ENCODE measurements at regions not wholly inside any gene's neighbourhood (a gene's known extent, or its start where the extent isn't known, plus 50 kb on each side); places are given as distances from the start of the nearest gene placed in this dataset.
A peak's percentile ranks its signal among the peaks of the same experiment; 100 is the strongest.

- H3K27me3 ChIP-seq (ENCODE audit: control insufficient read depth in 1 of 2, insufficient read depth in 1 of 2, low read length in 2 of 2): peaks cover 0 to 13% of the 10 kb centered on the region in 2 experiments
- H2BK5ac ChIP-seq (ENCODE audit: low read depth, low read length, poor library complexity, severe bottlenecking): no peak overlapping the region
- H3K23ac ChIP-seq (ENCODE audit: low read length in 2 of 2): no peak overlapping the region
- peak overlapping the region in 1 of 2 experiments; percentile 71 for H2BK12ac ChIP-seq (ENCODE audit: low read length in 2 of 2)
- H2BK120ac ChIP-seq (ENCODE audit: low read depth, low read length): no peak overlapping the region
- no peak overlapping the region for H2BK15ac ChIP-seq (ENCODE audit: low read depth, poor library complexity, severe bottlenecking)
- H3K14ac ChIP-seq (ENCODE audit: low read length in 2 of 2): no peak overlapping the region
- no peak overlapping the region for H3K4me2 ChIP-seq (ENCODE audit: low read length, poor library complexity, severe bottlenecking)
- H3K36me3 ChIP-seq (ENCODE audit: control insufficient read depth in 1 of 2, insufficient read depth in 2 of 2, low read depth in 1 of 2, low read length in 2 of 2): no peaks in the 10 kb centered on the region
- H3K4me1 ChIP-seq (ENCODE audit: control insufficient read depth, insufficient read depth, low read depth, low read length): no peaks in the 10 kb centered on the region
- H2AFZ ChIP-seq (ENCODE audit: low read depth, low read length): no peak overlapping the region
- peak overlapping the region in 1 of 2 experiments; percentile 35 for H3K18ac ChIP-seq (ENCODE audit: low read depth in 1 of 2, low read length in 2 of 2)
- H2AK5ac ChIP-seq (ENCODE audit: low read length, severe bottlenecking): no peak overlapping the region
- H3K4ac ChIP-seq (ENCODE audit: low read depth in 1 of 2, low read length in 2 of 2): no peak overlapping the region
- H3K4me3 ChIP-seq (ENCODE audit: insufficient read depth in 1 of 2, low read depth in 1 of 2, low read length in 2 of 2): no peak overlapping the region
- no peak overlapping the region for H4K91ac ChIP-seq (ENCODE audit: low read length)
- peaks cover 3% of the 10 kb centered on the region for H3K9me3 ChIP-seq (ENCODE audit: control insufficient read depth, low read length)
- no peak for DNase-seq
- no peaks in the 10 kb centered on the region for H3K79me1 ChIP-seq (replicated peaks; ENCODE audit: low read length, poor library complexity, severe bottlenecking)
- 62% methylated on average over 2 of the region's 2 CpGs for WGBS
- H3K9ac ChIP-seq (ENCODE audit: low read length): no peak overlapping the region
- H3K27ac ChIP-seq (ENCODE audit: low read length, poor library complexity, severe bottlenecking): no peak overlapping the region
- no peak overlapping the region for H4K8ac ChIP-seq (ENCODE audit: low read length)
These were observed 544.3 kb downstream of the NTRK3 start for GRCh38 chr15:87712211-87712610.

- Histone ChIP-seq H2AFZ (ENCODE audit: low read depth, low read length) (no peak overlapping the region), H3K4me1 (ENCODE audit: control insufficient read depth, insufficient read depth, low read depth, low read length) (no peaks in the 10 kb centered on the region), H3K23ac (ENCODE audit: low read length in 2 of 2) (no peak overlapping the region), H3K27ac (ENCODE audit: low read length, poor library complexity, severe bottlenecking) (no peak overlapping the region), H3K4me3 (ENCODE audit: insufficient read depth in 1 of 2, low read depth in 1 of 2, low read length in 2 of 2) (no peak overlapping the region), H3K9ac (ENCODE audit: low read length) (no peak overlapping the region), H2BK15ac (ENCODE audit: low read depth, poor library complexity, severe bottlenecking) (no peak overlapping the region), H3K18ac (ENCODE audit: low read depth in 1 of 2, low read length in 2 of 2) (no peak overlapping the region), H4K91ac (ENCODE audit: low read length) (no peak overlapping the region), H3K9me3 (ENCODE audit: control insufficient read depth, low read length) (peaks cover 3% of the 10 kb centered on the region), H2AK5ac (ENCODE audit: low read length, severe bottlenecking) (no peak overlapping the region), H3K4me2 (ENCODE audit: low read length, poor library complexity, severe bottlenecking) (no peak overlapping the region), H2BK120ac (ENCODE audit: low read depth, low read length) (no peak overlapping the region), H2BK5ac (ENCODE audit: low read depth, low read length, poor library complexity, severe bottlenecking) (no peak overlapping the region), H3K79me1 (replicated peaks; ENCODE audit: low read length, poor library complexity, severe bottlenecking) (no peaks in the 10 kb centered on the region), H3K14ac (ENCODE audit: low read length in 2 of 2) (no peak overlapping the region), H3K4ac (ENCODE audit: low read depth in 1 of 2, low read length in 2 of 2) (no peak overlapping the region), H3K36me3 (ENCODE audit: control insufficient read depth in 1 of 2, insufficient read depth in 2 of 2, low read depth in 1 of 2, low read length in 2 of 2) (no peaks in the 10 kb centered on the region), H4K8ac (ENCODE audit: low read length) (no peak overlapping the region), H3K27me3 (ENCODE audit: control insufficient read depth in 1 of 2, insufficient read depth in 1 of 2, low read length in 2 of 2) (peaks cover 0 to 11% of the 10 kb centered on the region in 2 experiments), H2BK12ac (ENCODE audit: low read length in 2 of 2) (no peak overlapping the region)
- 60% methylated on average over 5 of the region's 6 CpGs for WGBS
- peak; percentile 44 for DNase-seq
These were observed 545.5 kb downstream of the NTRK3 start for GRCh38 chr15:87711026-87711425.

- Histone ChIP-seq H3K36me3 (ENCODE audit: control insufficient read depth in 1 of 2, insufficient read depth in 2 of 2, low read depth in 1 of 2, low read length in 2 of 2) (no peaks in the 10 kb centered on the region), H3K18ac (ENCODE audit: low read depth in 1 of 2, low read length in 2 of 2) (peak overlapping the region in 1 of 2 experiments; percentile 20), H3K9ac (ENCODE audit: low read length) (no peak overlapping the region), H3K14ac (ENCODE audit: low read length in 2 of 2) (no peak overlapping the region), H3K9me3 (ENCODE audit: control insufficient read depth, low read length) (peaks cover under 1% of the 10 kb centered on the region), H2BK12ac (ENCODE audit: low read length in 2 of 2) (no peak overlapping the region), H3K4me2 (ENCODE audit: low read length, poor library complexity, severe bottlenecking) (no peak overlapping the region), H3K79me1 (replicated peaks; ENCODE audit: low read length, poor library complexity, severe bottlenecking) (no peaks in the 10 kb centered on the region), H4K8ac (ENCODE audit: low read length) (no peak overlapping the region), H3K4ac (ENCODE audit: low read depth in 1 of 2, low read length in 2 of 2) (no peak overlapping the region), H2BK15ac (ENCODE audit: low read depth, poor library complexity, severe bottlenecking) (no peak overlapping the region), H3K4me3 (ENCODE audit: insufficient read depth in 1 of 2, low read depth in 1 of 2, low read length in 2 of 2) (no peak overlapping the region), H2AFZ (ENCODE audit: low read depth, low read length) (no peak overlapping the region), H3K4me1 (ENCODE audit: control insufficient read depth, insufficient read depth, low read depth, low read length) (no peaks in the 10 kb centered on the region), H2BK120ac (ENCODE audit: low read depth, low read length) (no peak overlapping the region), H2AK5ac (ENCODE audit: low read length, severe bottlenecking) (no peak overlapping the region), H4K91ac (ENCODE audit: low read length) (no peak overlapping the region), H3K27ac (ENCODE audit: low read length, poor library complexity, severe bottlenecking) (no peak overlapping the region), H2BK5ac (ENCODE audit: low read depth, low read length, poor library complexity, severe bottlenecking) (no peak overlapping the region), H3K23ac (ENCODE audit: low read length in 2 of 2) (no peak overlapping the region), H3K27me3 (ENCODE audit: control insufficient read depth in 1 of 2, insufficient read depth in 1 of 2, low read length in 2 of 2) (peaks cover 0 to 6% of the 10 kb centered on the region in 2 experiments)
- 87% methylated on average over 7 of the region's 7 CpGs for WGBS
- DNase-seq: peak; percentile 64
These were observed 546.1 kb downstream of the NTRK3 start for GRCh38 chr15:87710406-87710805.

GRCh38 chr15:87707566-87708130 is 548.9 kb downstream of the NTRK3 start:
- Histone ChIP-seq H2BK5ac (ENCODE audit: low read depth, low read length, poor library complexity, severe bottlenecking) (no peak overlapping the region), H2AK5ac (ENCODE audit: low read length, severe bottlenecking) (no peak overlapping the region), H2AFZ (ENCODE audit: low read depth, low read length) (no peak overlapping the region), H3K27me3 (ENCODE audit: control insufficient read depth in 1 of 2, insufficient read depth in 1 of 2, low read length in 2 of 2) (peaks cover 0 to 3% of the 10 kb centered on the region in 2 experiments), H2BK12ac (ENCODE audit: low read length in 2 of 2) (no peak overlapping the region), H2BK15ac (ENCODE audit: low read depth, poor library complexity, severe bottlenecking) (no peak overlapping the region), H3K18ac (ENCODE audit: low read depth in 1 of 2, low read length in 2 of 2) (no peak overlapping the region), H3K4me2 (ENCODE audit: low read length, poor library complexity, severe bottlenecking) (no peak overlapping the region), H3K9ac (ENCODE audit: low read length) (no peak overlapping the region), H3K27ac (ENCODE audit: low read length, poor library complexity, severe bottlenecking) (no peak overlapping the region), H3K23ac (ENCODE audit: low read length in 2 of 2) (no peak overlapping the region), H4K8ac (ENCODE audit: low read length) (no peak overlapping the region), H3K9me3 (ENCODE audit: control insufficient read depth, low read length) (no peaks in the 10 kb centered on the region), H3K4me1 (ENCODE audit: control insufficient read depth, insufficient read depth, low read depth, low read length) (no peaks in the 10 kb centered on the region), H3K4me3 (ENCODE audit: insufficient read depth in 1 of 2, low read depth in 1 of 2, low read length in 2 of 2) (no peak overlapping the region), H3K4ac (ENCODE audit: low read depth in 1 of 2, low read length in 2 of 2) (no peak overlapping the region), H3K14ac (ENCODE audit: low read length in 2 of 2) (no peak overlapping the region), H3K36me3 (ENCODE audit: control insufficient read depth in 1 of 2, insufficient read depth in 2 of 2, low read depth in 1 of 2, low read length in 2 of 2) (no peaks in the 10 kb centered on the region), H2BK120ac (ENCODE audit: low read depth, low read length) (no peak overlapping the region), H4K91ac (ENCODE audit: low read length) (no peak overlapping the region), H3K79me1 (replicated peaks; ENCODE audit: low read length, poor library complexity, severe bottlenecking) (no peaks in the 10 kb centered on the region)
- WGBS: 76% methylated on average over 5 of the region's 5 CpGs
- no peak for DNase-seq
